Uterus (tissue), 3 donors: ENCODE measurements at regions not wholly inside any gene's neighbourhood (a gene's known extent, or its start where the extent isn't known, plus 50 kb on each side); places are given as distances from the start of the nearest gene placed in this dataset.

Experiments used
- DNase-seq, 2 donors: peaks; one replicate each; pipeline ENCODE4 v3.0.0-alpha.2; 2019 to 2020
- H3K27ac ChIP-seq, 2 donors: fragments of 200-600 bp; sonication (generic); 1 replicate in 1 of 2; 2 replicates in 1 of 2; pipeline ENCODE4 v1.5.1; 2016 to 2018
- H3K27me3 ChIP-seq, 2 donors: fragments of 200-600 bp; sonication (generic); one replicate each; pipeline ENCODE4 v1.5.1; 2018 to 2019; ENCODE audit warnings: control low read depth in 1 of 2
- H3K36me3 ChIP-seq, 2 donors: fragments of 200-600 bp; sonication (generic); one replicate each; pipeline ENCODE4 v1.5.1; 2019; ENCODE audit warnings: control low read depth in 1 of 2
- H3K4me1 ChIP-seq, 2 donors: fragments of 200-600 bp; sonication (generic); one replicate each; pipeline ENCODE4 v1.5.1; 2018 to 2019; ENCODE audit warnings: control low read depth in 1 of 2
- H3K4me3 ChIP-seq, 2 donors: fragments of 200-600 bp; sonication (generic); 1 replicate in 1 of 2; 2 replicates in 1 of 2; pipeline ENCODE4 v1.5.1; 2018 to 2019; ENCODE audit warnings: mild to moderate bottlenecking in 1 of 2
- H3K9me3 ChIP-seq, 2 donors: fragments of 200-600 bp; sonication (generic); one replicate each; pipeline ENCODE4 v1.5.1; 2019; ENCODE audit warnings: control low read depth in 1 of 2
- CTCF ChIP-seq, 4 experiments: fragments of 200-600 bp in 2 of 4; fragments of 450-650 bp in 2 of 4; sonication (generic) in 2 of 4; IDR thresholded peaks; one replicate each; pipeline ENCODE4 v1.5.1; 2016 to 2019; ENCODE audit warnings: antibody characterized with exemption in 4 of 4, mild to moderate bottlenecking in 2 of 4, moderate library complexity in 1 of 4
- POLR2A ChIP-seq, 2 donors: fragments of 450-650 bp; IDR thresholded peaks; one replicate each; pipeline ENCODE4 v1.6.1; 2016; ENCODE audit warnings: antibody characterized with exemption in 2 of 2, mild to moderate bottlenecking in 1 of 2, moderate library complexity in 1 of 2
- intact Hi-C: fragments of 100-400 bp; cut with DNase I; formaldehyde crosslinking; loops from one replicate; pipeline ENCODE4 v1.15.1; 2023; ENCODE audit warnings: low total_unique reads
- donor health status: DM: yes; HTN: yes; CAD: no.

DNA sequence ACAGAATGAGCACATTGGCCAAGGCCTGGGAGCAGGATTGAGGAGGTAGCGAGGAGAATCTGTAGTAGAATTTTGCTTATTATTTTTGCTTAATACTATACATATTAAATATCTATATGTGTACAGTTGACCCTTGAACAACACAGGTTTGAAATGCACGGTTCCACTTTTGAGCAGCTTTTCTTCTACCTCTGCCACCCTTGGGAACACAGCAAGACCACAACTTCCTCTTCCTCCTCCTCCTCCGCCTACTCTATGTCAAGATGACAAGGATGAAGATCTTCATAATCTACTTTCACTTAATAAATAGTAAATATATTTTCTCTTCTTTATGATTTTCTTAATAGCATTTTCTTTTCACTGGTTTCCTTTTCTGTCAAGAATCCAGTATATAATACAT is 541.4 kb downstream of the KCTD16 start:
- no peaks in the 10 kb centered on the region for H3K36me3 ChIP-seq
- no peak for TF ChIP-seq CTCF (IDR thresholded peaks at IDR 0.05)
- TF ChIP-seq POLR2A (IDR thresholded peaks at IDR 0.05) = no peak
- no peaks in the 10 kb centered on the region for H3K4me1 ChIP-seq
- intact Hi-C loops = no loop called here
- no peak overlapping the region for H3K4me3 ChIP-seq
- H3K9me3 ChIP-seq = no peaks in the 10 kb centered on the region
- no peak for DNase-seq
- H3K27me3 ChIP-seq = no peaks in the 10 kb centered on the region
- H3K27ac ChIP-seq = no peak overlapping the region

DNA sequence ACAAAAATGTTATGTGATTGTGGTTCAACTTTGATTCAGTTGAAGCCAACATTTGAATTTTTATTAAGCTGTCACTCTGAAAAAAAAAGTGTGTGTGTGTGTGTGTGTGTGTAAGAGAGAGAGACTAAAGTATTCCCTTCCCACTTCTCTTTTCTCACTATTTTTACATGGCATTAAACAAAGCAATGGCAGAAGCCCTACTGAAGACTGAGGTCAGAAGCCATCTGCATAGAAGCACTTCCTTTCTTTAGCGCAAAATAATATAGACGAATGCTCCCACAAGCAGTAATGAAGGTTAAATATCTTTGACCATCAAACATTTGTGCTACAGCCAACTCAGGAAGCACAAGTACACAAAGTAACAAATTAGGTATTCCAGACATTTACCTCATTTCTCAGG is 540.5 kb downstream of the KCTD16 start:
- no peak for DNase-seq
- H3K4me3 ChIP-seq = no peak overlapping the region
- H3K9me3 ChIP-seq = no peaks in the 10 kb centered on the region
- H3K36me3 ChIP-seq = no peaks in the 10 kb centered on the region
- H3K27ac ChIP-seq = no peak overlapping the region
- H3K4me1 ChIP-seq = no peaks in the 10 kb centered on the region
- no peaks in the 10 kb centered on the region for H3K27me3 ChIP-seq
- intact Hi-C loops = no loop called here
- TF ChIP-seq CTCF (IDR thresholded peaks at IDR 0.05) (no peak), POLR2A (IDR thresholded peaks at IDR 0.05) (no peak)

DNA sequence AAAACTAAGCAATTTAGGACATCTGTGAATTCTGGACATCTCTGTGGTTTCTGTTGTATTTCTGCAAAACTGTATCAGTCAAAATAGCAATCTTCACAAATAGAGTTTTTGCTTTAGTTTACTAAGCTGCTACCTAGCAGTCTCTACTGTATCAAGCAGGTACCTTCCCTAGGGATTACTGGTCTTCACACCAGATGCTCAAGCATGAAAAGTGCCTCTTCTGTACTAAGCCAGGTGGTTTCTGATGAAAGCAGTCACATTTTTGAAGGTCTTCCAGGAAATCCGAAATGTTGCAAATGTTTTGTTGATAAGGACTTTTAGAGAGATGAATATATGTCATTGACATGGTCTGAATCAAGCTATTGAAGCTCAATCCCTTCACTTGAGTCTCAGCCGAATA is 540.0 kb downstream of the KCTD16 start:
- Histone ChIP-seq H3K9me3 (no peaks in the 10 kb centered on the region), H3K4me1 (no peaks in the 10 kb centered on the region), H3K36me3 (no peaks in the 10 kb centered on the region), H3K4me3 (no peak overlapping the region), H3K27me3 (no peaks in the 10 kb centered on the region), H3K27ac (no peak overlapping the region)
- TF ChIP-seq CTCF (IDR thresholded peaks at IDR 0.05) (no peak), POLR2A (IDR thresholded peaks at IDR 0.05) (no peak)
- intact Hi-C loops = no loop called here
- no peak for DNase-seq

GRCh38 chr5:144703776-144704175 is 533.1 kb downstream of the KCTD16 start:
- no peak for DNase-seq
- intact Hi-C loops = no loop called here
- H3K4me3 ChIP-seq = no peak overlapping the region
- no peaks in the 10 kb centered on the region for H3K9me3 ChIP-seq
- no peaks in the 10 kb centered on the region for H3K36me3 ChIP-seq
- no peaks in the 10 kb centered on the region for H3K4me1 ChIP-seq
- no peak overlapping the region for H3K27ac ChIP-seq
- TF ChIP-seq CTCF (IDR thresholded peaks at IDR 0.05) (no peak), POLR2A (IDR thresholded peaks at IDR 0.05) (no peak)
- H3K27me3 ChIP-seq = no peaks in the 10 kb centered on the region

GRCh38 chr5:144698484-144698883 is 527.8 kb downstream of the KCTD16 start:
- H3K27ac ChIP-seq = no peak overlapping the region
- TF ChIP-seq CTCF (IDR thresholded peaks at IDR 0.05) (no peak), POLR2A (IDR thresholded peaks at IDR 0.05) (no peak)
- H3K36me3 ChIP-seq = no peaks in the 10 kb centered on the region
- no peak for DNase-seq
- intact Hi-C loops = no loop called here
- H3K4me3 ChIP-seq = no peak overlapping the region
- no peaks in the 10 kb centered on the region for H3K27me3 ChIP-seq
- no peaks in the 10 kb centered on the region for H3K9me3 ChIP-seq
- no peaks in the 10 kb centered on the region for H3K4me1 ChIP-seq
